Small intestine (tissue), 7 donors: ENCODE measurements at regions not wholly inside any gene's neighbourhood (a gene's known extent, or its start where the extent isn't known, plus 50 kb on each side); places are given as distances from the start of the nearest gene placed in this dataset.
A peak's percentile ranks its signal among the peaks of the same experiment; 100 is the strongest.

Experiments
- DNase-seq, 2 donors: peaks; one replicate each; pipeline versions ENCODE4 v3.0.0 to v3.0.0-alpha.2; 2013
- FAIRE-seq: peaks from 2 replicates; lab custom pipeline; 2012; peaks lifted over from hg19 to GRCh38; lab: Jason Lieb, UNC
- H3K27ac ChIP-seq, 3 donors: one replicate each; pipeline ENCODE4 v1.5.1; 2013; ENCODE audit warnings: low read length in 2 of 3, mild to moderate bottlenecking in 2 of 3, control low read depth in 1 of 3, inconsistent platforms in 1 of 3, low read depth in 1 of 3, moderate library complexity in 1 of 3
- H3K27me3 ChIP-seq, 3 donors: one replicate each; pipeline ENCODE4 v1.6.1; 2013; ENCODE audit warnings: low read length in 3 of 3, inconsistent platforms in 1 of 3; ENCODE audit not compliant: control insufficient read depth in 3 of 3, insufficient read depth in 3 of 3
- H3K36me3 ChIP-seq, 3 donors: one replicate each; pipeline ENCODE4 v1.6.1; 2013; ENCODE audit warnings: low read length in 3 of 3, inconsistent platforms in 1 of 3, low read depth in 1 of 3, mild to moderate bottlenecking in 1 of 3, moderate library complexity in 1 of 3; ENCODE audit not compliant: control insufficient read depth in 3 of 3, insufficient read depth in 2 of 3
- H3K4me1 ChIP-seq, 3 donors: one replicate each; pipeline ENCODE4 v1.6.1; 2013; ENCODE audit warnings: low read length in 2 of 3, inconsistent platforms in 1 of 3, low read depth in 1 of 3, mild to moderate bottlenecking in 1 of 3, moderate library complexity in 1 of 3; ENCODE audit not compliant: control insufficient read depth in 3 of 3, insufficient read depth in 2 of 3
- H3K4me3 ChIP-seq, 3 donors: one replicate each; pipeline ENCODE4 v1.5.1; 2013; ENCODE audit warnings: low read length in 3 of 3, control low read depth in 1 of 3, inconsistent platforms in 1 of 3, low read depth in 1 of 3, mild to moderate bottlenecking in 1 of 3, moderate library complexity in 1 of 3
- H3K9me3 ChIP-seq, 2 donors: one replicate each; pipeline ENCODE4 v1.6.1; 2013; ENCODE audit warnings: low read depth in 1 of 2, low read length in 1 of 2; ENCODE audit not compliant: control insufficient read depth in 2 of 2, insufficient read depth in 1 of 2
- WGBS, 3 donors: extraction: QIAGEN DNeasy Blood & Tissue Kit; methylation state at CpG; one replicate each; pipeline ENCODE4 v1.1.7; 2013; 5-methylcytosine and 5-hydroxymethylcytosine counted together
- donor health status: healthy with polysubstance abuse.
- donor health status: control.
- donor health status: control.
- donor health status: Bipolar disorder and iron deficiency.
- donor health status: healthy.

- no peaks in the 10 kb centered on the region for H3K27me3 ChIP-seq
- FAIRE-seq (no peak), DNase-seq (peak; percentile 12 to 24)
- peaks cover 0 to 21% (median 9%) of the 10 kb centered on the region in 3 donors for H3K4me1 ChIP-seq
- H3K9me3 ChIP-seq, result no peaks in the 10 kb centered on the region
- peak overlapping the region in 1 of 3 donors; percentile 80 for H3K27ac ChIP-seq
- H3K36me3 ChIP-seq, result no peaks in the 10 kb centered on the region
- H3K4me3 ChIP-seq, result no peak overlapping the region
- WGBS, 3 donors, result 54 to 59% (median 54%) methylated on average over 3 of the region's 3 CpGs
These were observed 213.5 kb upstream of the ZNF32 start for GRCh38 chr10:43861966-43862751.

DNA sequence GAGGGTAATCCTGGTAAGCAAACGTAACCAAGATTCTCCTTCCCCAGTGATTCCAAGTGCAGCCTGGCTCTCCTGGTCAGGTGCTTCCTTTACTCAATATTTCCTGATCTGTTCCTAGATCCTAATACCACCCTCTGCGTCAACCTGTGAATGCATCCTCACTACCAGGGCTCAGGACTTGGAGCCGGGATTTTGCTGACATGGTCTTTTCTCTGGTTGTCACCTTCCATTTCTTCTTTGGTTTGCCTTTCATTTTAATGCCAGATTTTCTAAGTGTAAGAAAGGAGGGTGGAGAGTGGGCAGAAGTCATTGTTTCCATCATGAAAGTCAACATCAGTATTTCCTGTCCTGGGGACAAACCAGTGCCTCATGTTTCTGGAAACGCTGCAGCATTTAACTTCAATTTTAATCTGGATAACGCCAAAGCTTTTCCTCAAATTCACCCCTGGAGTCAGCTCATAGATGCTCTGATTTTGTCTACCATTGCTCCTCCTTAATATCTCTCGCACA lies 210.4 kb upstream of the ZNF32 start:
- no peak for FAIRE-seq
- no peak overlapping the region for H3K4me3 ChIP-seq
- no peak for DNase-seq
- H3K27me3 ChIP-seq, result no peaks in the 10 kb centered on the region
- no peak overlapping the region for H3K27ac ChIP-seq
- no peaks in the 10 kb centered on the region for H3K9me3 ChIP-seq
- 88 to 94% (median 93%) methylated on average over 6 of the region's 6 CpGs for WGBS, 3 donors
- H3K36me3 ChIP-seq, result no peaks in the 10 kb centered on the region
- H3K4me1 ChIP-seq, result peaks cover 0 to 14% (median 5%) of the 10 kb centered on the region in 3 donors

DNA sequence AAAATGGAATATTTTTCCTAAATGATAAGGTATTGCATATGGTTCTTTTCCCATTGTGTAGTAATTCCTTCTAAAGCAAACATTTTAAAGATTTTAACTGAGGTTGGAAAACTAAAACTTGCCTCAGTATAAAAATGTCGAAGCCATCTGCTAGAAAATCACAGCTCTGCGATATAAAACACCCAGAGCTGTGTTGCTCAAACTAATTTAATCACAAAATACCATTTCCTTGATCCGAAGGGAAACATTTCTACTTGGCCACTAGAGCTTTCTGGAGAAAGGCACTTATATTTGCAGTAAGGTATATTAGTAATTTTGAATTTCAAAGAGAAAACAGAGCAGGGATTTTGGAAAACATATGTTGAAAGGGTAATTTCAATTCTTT lies 209.2 kb upstream of the ZNF32 start:
- peaks cover 0 to 2% (median under 1%) of the 10 kb centered on the region in 3 donors for H3K4me1 ChIP-seq
- H3K9me3 ChIP-seq, result no peaks in the 10 kb centered on the region
- H3K27ac ChIP-seq, result no peak overlapping the region
- no peak for FAIRE-seq
- no peak overlapping the region for H3K4me3 ChIP-seq
- H3K36me3 ChIP-seq, result no peaks in the 10 kb centered on the region
- H3K27me3 ChIP-seq, result no peaks in the 10 kb centered on the region
- 80 to 89% (median 84%) methylated on average over 3 of the region's 3 CpGs for WGBS, 3 donors
- no peak for DNase-seq

GRCh38 chr10:43857206-43857930 lies 208.7 kb upstream of the ZNF32 start:
- no peaks in the 10 kb centered on the region for H3K27me3 ChIP-seq
- no peak for FAIRE-seq
- no peak for DNase-seq
- 71 to 82% (median 82%) methylated on average over 6 of the region's 6 CpGs for WGBS, 3 donors
- H3K9me3 ChIP-seq, result no peaks in the 10 kb centered on the region
- no peak overlapping the region for H3K4me3 ChIP-seq
- no peaks in the 10 kb centered on the region for H3K4me1 ChIP-seq
- H3K36me3 ChIP-seq, result no peaks in the 10 kb centered on the region
- H3K27ac ChIP-seq, result no peak overlapping the region

DNA sequence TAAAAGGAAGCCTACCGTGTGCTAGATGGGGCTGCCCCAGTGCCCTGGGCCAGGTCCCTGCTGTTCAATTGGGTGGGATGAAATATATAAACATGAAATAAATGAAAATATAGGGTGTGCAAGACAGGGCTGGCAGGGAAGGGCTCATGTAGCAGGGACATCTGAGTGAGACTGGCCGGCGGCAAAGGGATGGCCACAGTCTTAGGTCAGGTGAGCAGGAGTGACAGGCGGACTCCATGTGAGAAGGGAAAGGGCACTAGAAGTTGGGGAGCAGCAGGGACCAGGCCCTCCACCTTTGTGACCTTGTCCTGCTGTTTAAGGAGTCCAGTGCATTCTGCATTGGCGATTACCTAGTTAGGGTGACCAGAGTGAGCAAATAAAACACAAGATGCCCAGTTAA lies 207.6 kb upstream of the ZNF32 start:
- FAIRE-seq, result no peak
- 94 to 97% (median 95%) methylated on average over 5 of the region's 5 CpGs for WGBS, 3 donors
- H3K27me3 ChIP-seq, result no peaks in the 10 kb centered on the region
- H3K36me3 ChIP-seq, result no peaks in the 10 kb centered on the region
- H3K27ac ChIP-seq, result no peak overlapping the region
- no peak overlapping the region for H3K4me3 ChIP-seq
- no peaks in the 10 kb centered on the region for H3K9me3 ChIP-seq
- H3K4me1 ChIP-seq, result no peaks in the 10 kb centered on the region
- no peak for DNase-seq

DNA sequence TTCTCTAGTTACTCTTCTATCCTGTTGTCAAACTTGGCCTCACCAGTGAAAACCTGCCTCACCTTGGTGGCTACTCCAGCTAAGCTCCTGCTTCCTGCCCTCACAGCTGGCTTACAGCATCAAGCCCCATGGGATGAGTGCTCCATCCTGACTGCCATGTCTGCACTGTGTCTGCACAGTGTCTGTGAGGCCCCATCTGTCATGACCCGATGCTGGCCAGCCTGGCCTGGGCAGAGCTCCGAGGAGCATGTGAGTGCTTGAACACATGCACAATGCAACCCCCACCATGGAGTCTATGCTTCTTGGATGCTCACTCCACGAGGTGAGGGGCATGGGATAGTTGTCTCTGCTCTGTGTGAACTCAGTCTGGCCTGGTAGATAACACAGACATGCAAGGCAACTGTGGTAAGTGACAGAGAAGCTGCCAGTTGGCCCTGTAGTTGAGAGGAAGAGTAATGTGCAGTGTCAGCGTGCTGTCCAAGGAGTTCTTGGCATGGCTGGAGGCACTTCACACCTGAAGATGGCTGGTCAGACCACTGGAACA lies 207.1 kb upstream of the ZNF32 start:
- Histone ChIP-seq H3K27ac (no peak overlapping the region), H3K4me1 (no peaks in the 10 kb centered on the region), H3K9me3 (no peaks in the 10 kb centered on the region), H3K4me3 (no peak overlapping the region), H3K27me3 (no peaks in the 10 kb centered on the region), H3K36me3 (no peaks in the 10 kb centered on the region)
- no peak for DNase-seq
- FAIRE-seq, result no peak
- 67 to 75% (median 73%) methylated on average over 4 of the region's 4 CpGs for WGBS, 3 donors

- Histone ChIP-seq H3K36me3 (no peaks in the 10 kb centered on the region), H3K4me1 (no peaks in the 10 kb centered on the region), H3K27ac (no peak overlapping the region), H3K9me3 (no peaks in the 10 kb centered on the region), H3K27me3 (no peaks in the 10 kb centered on the region), H3K4me3 (no peak overlapping the region)
- DNase-seq, result no peak
- FAIRE-seq, result no peak
- 86 to 92% (median 91%) methylated on average over 10 of the region's 10 CpGs for WGBS, 3 donors
These were observed 205.3 kb upstream of the ZNF32 start for GRCh38 chr10:43854007-43854406.

- no peak for FAIRE-seq
- Histone ChIP-seq H3K27ac (no peak overlapping the region), H3K27me3 (no peaks in the 10 kb centered on the region), H3K4me1 (no peaks in the 10 kb centered on the region), H3K9me3 (no peaks in the 10 kb centered on the region), H3K4me3 (no peak overlapping the region), H3K36me3 (no peaks in the 10 kb centered on the region)
- DNase-seq, result no peak
- 89 to 96% (median 89%) methylated on average over 7 of the region's 7 CpGs for WGBS, 3 donors
These were observed 204.7 kb upstream of the ZNF32 start for GRCh38 chr10:43853369-43853768.
